HG03521 (cell line): ENCODE measurements at regions not wholly inside any gene's neighbourhood (a gene's known extent, or its start where the extent isn't known, plus 50 kb on each side); places are given as distances from the start of the nearest gene placed in this dataset.

Source experiments
- ATAC-seq: cut with Tn5 transposase; IDR thresholded peaks from one replicate; pipeline ENCODE4 v1.9.1; 2021; ENCODE audit warnings: mild to moderate bottlenecking, moderate library complexity; ENCODE audit not compliant: unreplicated experiment

- ATAC-seq = no peak
Measured at GRCh38 chr12:91863702-91864101, 281.9 kb downstream of the BTG1 start.

GRCh38 chr12:91861554-91861953 is 284.1 kb downstream of the BTG1 start:
- ATAC-seq = no peak

DNA sequence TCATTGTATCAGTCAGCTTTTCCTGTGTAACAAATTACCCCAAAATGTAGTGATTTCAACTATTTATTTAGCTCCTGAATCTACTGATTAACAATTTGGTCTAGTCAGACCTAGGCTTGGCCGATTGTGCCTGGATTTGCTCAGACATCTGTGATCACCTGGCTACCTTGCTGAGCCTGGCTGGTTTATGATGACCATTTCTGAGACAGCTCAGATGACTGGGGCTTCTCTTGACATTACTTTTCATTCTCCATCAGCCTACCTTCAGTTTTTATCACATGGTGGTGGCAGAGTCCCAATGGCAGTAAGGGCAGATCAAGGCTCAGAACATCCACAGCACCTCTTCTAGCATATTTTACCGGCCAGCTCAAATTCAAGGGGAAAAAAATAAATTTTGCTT is 286.3 kb downstream of the BTG1 start:
- ATAC-seq = no peak

- ATAC-seq = no peak
Measured at GRCh38 chr12:91857813-91858542, 287.7 kb downstream of the BTG1 start.

DNA sequence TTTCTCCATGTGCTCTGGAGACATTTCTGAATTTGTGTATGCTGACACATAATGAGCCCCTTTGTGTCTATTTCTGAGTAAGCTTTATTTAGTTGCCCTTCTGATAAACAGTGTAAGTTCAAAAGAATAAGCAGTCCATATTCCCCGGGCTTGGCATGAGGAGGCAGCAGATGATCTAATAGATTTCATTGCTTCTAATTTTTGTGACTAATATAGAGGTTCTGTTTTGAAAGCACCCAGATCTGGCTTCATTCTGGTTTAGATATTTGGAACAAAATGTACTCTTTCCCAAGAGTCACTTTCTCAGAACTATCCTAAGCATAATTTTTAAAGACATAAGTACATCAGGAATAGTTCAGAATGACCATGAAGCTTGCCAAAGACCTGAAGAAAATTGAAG is 290.9 kb downstream of the BTG1 start:
- no peak for ATAC-seq

- ATAC-seq = no peak
Measured at GRCh38 chr12:91853350-91854127, 292.1 kb downstream of the BTG1 start.

- no peak for ATAC-seq
Measured at GRCh38 chr12:91852634-91853033, 293.0 kb downstream of the BTG1 start.

- no peak for ATAC-seq
Measured at GRCh38 chr12:91851741-91852477, 293.7 kb downstream of the BTG1 start.

DNA sequence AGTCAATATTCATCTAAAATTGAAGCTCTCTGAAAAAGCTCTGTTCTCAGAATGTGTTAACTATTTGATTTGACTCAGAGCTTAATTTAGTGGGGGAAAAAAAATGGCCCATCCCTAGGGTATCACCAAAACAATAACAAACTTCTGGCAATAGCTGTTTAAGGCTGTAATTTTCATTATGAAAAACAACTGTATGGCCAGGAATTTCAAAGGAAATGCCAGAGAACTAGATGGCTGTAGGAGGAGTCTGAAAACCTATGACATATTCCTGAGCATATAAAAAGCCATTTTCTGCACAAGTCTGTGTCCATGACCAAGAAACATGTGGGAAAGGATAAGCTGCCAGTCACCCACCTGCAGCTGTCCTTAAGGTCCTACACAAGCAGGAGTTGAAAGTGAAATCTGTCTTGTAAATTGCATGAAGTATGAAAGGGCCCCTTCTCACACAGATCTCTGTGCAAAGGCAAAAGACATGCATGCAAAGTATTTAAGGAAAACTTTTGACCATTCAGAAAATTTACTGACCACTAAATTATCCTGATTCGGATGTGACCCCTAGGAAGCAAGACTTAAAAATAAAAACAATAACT is 299.1 kb downstream of the BTG1 start:
- ATAC-seq = no peak

GRCh38 chr12:91845365-91845764 is 300.3 kb downstream of the BTG1 start:
- ATAC-seq = no peak

GRCh38 chr12:91841822-91842221 is 303.8 kb downstream of the BTG1 start:
- no peak for ATAC-seq

DNA sequence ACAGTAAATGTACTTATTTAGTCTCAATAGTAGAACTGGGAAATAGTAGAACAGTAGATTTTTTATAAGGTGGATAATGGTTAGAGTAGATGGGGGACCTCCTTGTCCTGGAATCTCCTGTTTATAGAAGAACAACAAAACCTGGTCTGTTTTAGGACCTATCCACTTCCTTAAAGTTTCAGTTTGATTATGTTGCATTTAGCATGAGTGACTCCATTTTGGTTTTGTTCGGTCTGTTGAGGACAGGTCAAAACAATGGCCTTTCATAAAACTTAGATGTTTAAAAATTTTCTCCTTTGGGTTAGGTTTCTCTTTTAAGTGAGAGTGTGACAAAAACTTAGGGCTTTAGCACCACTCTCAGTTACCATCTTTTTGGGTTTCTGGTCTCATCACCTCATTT is 308.9 kb downstream of the BTG1 start:
- no peak for ATAC-seq

DNA sequence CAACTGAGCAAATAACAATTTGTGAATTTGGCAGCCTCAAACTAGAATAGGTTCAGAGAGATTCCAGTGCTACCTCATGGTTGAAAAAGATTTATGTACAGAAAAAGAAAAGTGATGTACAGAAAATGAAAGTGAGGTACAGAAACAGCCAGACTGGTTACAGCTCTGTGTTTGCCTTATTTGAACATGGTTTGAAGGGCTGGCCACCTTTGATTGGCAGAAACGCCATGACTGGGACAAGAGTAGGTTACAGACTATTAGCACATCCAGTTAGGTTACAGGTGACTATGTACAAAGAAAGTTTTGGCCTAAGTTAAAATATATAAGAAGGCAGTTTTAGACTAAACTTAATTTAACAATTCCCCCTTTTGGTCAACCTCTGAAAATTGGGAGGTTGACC is 309.4 kb downstream of the BTG1 start:
- ATAC-seq = no peak

DNA sequence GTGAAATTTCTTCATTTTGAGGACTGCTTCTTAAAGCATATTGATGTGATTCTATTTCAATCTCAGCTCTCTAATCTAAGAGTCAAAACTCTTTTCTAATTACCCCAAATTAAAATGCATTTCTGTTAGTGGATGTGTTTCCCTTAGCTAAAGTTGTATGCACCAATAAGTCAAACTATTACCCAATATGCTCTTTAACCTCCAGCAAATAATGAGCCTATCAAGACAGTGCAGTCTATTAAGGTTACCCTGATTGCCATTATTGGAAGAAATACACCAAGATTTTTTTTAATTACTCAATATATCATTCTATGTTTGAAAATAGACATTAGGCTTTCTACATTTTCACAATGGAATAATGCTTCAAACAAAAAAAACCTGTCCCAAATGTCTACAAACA is 310.0 kb downstream of the BTG1 start:
- no peak for ATAC-seq

- no peak for ATAC-seq
Measured at GRCh38 chr12:91833780-91834359, 311.8 kb downstream of the BTG1 start.

GRCh38 chr12:91825999-91826398 is 319.6 kb downstream of the BTG1 start:
- ATAC-seq = no peak

- ATAC-seq = no peak
Measured at GRCh38 chr12:91824991-91825390, 320.7 kb downstream of the BTG1 start.

- ATAC-seq = no peak
Measured at GRCh38 chr12:91819132-91819447, 326.6 kb downstream of the BTG1 start.

DNA sequence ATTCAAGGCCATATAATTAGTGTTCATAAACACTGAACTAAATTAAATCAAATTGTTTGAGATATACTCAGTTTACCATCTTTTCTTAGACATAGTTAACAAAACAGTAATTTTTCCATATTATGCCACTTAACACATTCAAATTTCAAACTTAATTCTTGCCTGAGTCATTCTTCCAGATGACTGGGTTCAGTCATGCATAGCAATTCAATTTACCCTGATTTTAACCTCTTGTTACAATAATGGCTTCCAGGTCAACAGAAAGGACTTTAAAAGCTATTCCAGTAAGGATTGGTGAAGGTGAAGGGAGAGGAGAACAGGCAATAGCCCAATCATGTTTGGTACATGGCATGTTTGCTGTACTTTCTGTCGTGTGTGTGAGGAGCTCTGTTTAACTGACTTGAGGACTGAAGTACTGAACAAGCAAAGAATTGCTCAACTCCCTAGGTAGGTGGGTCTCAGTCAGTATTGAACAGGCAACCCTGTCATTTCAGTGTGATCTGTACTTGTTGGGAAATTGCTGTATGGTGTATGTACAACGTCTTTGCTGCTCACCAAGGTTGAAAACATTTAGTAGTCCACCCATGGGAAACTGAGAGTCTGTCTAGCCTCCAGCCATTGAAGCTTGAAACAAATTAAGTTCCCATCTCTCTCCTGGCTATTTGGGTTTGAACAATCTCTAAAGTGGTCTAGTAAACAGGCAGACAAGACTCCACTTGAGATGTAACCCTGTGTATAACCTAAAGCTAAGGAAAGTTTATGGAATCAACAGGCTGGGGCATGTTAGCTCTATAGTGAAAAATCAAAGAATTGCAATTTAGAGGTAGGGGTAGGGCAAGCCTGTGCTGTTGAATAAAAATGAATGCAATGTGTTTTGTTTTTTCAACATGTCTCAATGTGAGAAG is 327.2 kb downstream of the BTG1 start:
- no peak for ATAC-seq

GRCh38 chr12:91817517-91817916 is 328.1 kb downstream of the BTG1 start:
- ATAC-seq = no peak
